ENCODE measurements at regions not wholly inside any gene's neighbourhood (a gene's known extent, or its start where the extent isn't known, plus 50 kb on each side); places are given as distances from the start of the nearest gene placed in this dataset.

DNA sequence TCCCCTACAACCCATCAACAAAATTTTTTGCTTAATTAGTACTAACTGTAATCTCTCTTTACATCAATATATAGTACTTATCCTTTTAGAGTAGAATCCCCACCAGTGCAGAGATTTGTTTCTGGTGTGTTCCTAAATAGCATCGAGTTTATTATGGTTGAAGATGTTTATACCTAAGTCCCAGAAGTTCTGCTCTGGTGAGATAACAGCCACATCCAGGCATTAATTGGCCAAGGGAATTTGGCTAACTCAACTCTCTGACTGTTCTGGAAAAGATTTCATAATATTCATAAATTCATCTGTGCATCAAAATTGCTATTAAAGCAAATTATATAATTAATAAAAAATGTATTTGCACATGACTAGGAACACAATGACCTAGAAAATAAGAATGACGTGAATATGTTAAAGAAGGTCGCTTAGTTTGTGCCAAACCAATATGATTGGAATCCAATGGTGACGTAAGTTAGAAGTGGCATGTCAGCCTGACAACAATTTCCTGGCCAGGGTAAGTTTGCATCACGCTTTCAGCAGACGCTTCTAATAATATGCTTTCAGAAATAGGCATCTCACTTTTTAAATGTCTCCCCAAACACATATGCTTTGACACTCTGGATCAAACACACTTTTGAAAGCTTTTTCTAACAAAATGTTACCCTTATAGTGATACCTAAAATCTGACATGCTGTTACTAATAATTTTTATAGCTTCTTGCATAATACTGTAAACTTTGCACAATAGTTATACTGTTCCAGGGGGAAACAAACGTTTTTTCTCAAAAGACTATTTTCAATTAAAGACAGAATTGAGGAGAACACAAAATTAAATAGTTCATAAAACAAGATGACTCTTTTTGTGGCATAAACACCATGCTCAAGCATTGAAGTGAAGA, 236.7 kb downstream of the TENT5A start:
- TF ChIP-seq POU2F2 (IDR thresholded peaks at IDR 0.05; ENCODE audit: low read depth, low read length) (no peak), POLR2AphosphoS5 (IDR thresholded peaks at IDR 0.05; ENCODE audit: low read depth, low read length) (no peak), POLR2A (IDR thresholded peaks at IDR 0.05; ENCODE audit: low read depth, low read length) (no peak), PAX5 (IDR thresholded peaks at IDR 0.05; ENCODE audit: insufficient read depth, low read length, severe bottlenecking) (no peak), TAF1 (IDR thresholded peaks at IDR 0.05; ENCODE audit: low read depth, low read length) (no peak), SPI1 (IDR thresholded peaks at IDR 0.05; ENCODE audit: low read depth, low read length) (no peak)

Measured in GM12891 (cell line).